SK-N-SH (cell line): ENCODE measurements at regions not wholly inside any gene's neighbourhood (a gene's known extent, or its start where the extent isn't known, plus 50 kb on each side); places are given as distances from the start of the nearest gene placed in this dataset.

ENCODE experiments used
- CTCF ChIA-PET: fragments of 300-600, 350-600 bp; formaldehyde crosslinking; extraction: SDS; loops from one replicate; lab custom pipeline; 2021; lab: Yijun Ruan, JAX
- POLR2A ChIA-PET: fragments of 350-600 bp; sonication (Branson Sonifier 250); formaldehyde crosslinking; extraction: SDS; loops from one replicate; lab custom pipeline; 2020; ENCODE audit warnings: antibody characterized with exemption, inconsistent platforms; lab: Yijun Ruan, JAX
- DNase-seq: peaks from one replicate; pipeline ENCODE4 v3.0.0; 2012
- H2AFZ ChIP-seq: fragments of 200-600 bp; sonication (generic); 2 replicates; pipeline ENCODE4 v1.8.1; 2016; ENCODE audit warnings: antibody characterized with exemption, mild to moderate bottlenecking, low read depth
- H3F3A ChIP-seq: fragments of 200-600 bp; sonication (generic); replicated peaks from 2 replicates; pipeline ENCODE3; 2016; ENCODE audit warnings: antibody characterized with exemption, mild to moderate bottlenecking; ENCODE audit not compliant: insufficient read depth
- H3K27ac ChIP-seq, 2 experiments: fragments of 200-500 bp in 1 of 2; fragments of 200-600 bp in 1 of 2; sonication (Bioruptor generic) in 1 of 2; sonication (generic), shearing (Covaris generic) in 1 of 2; 2 replicates each; pipeline versions ENCODE4 v1.5.1 to v1.6.1; 2014 to 2016; ENCODE audit warnings: low read depth in 2 of 2, inconsistent platforms in 1 of 2, low read length in 1 of 2, mild to moderate bottlenecking in 1 of 2, mixed read lengths in 1 of 2
- H3K27me3 ChIP-seq: fragments of 200-600 bp; sonication (generic), shearing (Covaris generic); 2 replicates; pipeline ENCODE4 v1.6.1; 2016; ENCODE audit warnings: mixed run types; ENCODE audit not compliant: insufficient read depth
- H3K36me3 ChIP-seq, 2 experiments: fragments of 200-500 bp in 1 of 2; fragments of 200-600 bp in 1 of 2; sonication (Bioruptor generic) in 1 of 2; sonication (generic) in 1 of 2; replicated peaks in 1 of 2; 2 replicates each; pipeline versions ENCODE3 to v1.5.1; 2014 to 2016; ENCODE audit warnings: low read length in 1 of 2, mild to moderate bottlenecking in 1 of 2; ENCODE audit not compliant: insufficient read depth in 2 of 2, control insufficient read depth in 1 of 2
- H3K4me1 ChIP-seq, 2 experiments: fragments of 200-500 bp in 1 of 2; fragments of 200-600 bp in 1 of 2; sonication (Bioruptor generic) in 1 of 2; sonication (generic), shearing (Covaris generic) in 1 of 2; 2 replicates each; pipeline versions ENCODE4 v1.5.1 to v1.6.1; 2014 to 2016; ENCODE audit warnings: low read depth in 1 of 2, low read length in 1 of 2, mixed run types in 1 of 2; ENCODE audit not compliant: insufficient read depth in 2 of 2, control insufficient read depth in 1 of 2
- H3K4me2 ChIP-seq: fragments of 200-600 bp; sonication (generic), shearing (Covaris generic); 2 replicates; pipeline ENCODE4 v1.6.1; 2017; ENCODE audit warnings: mixed run types
- H3K4me3 ChIP-seq, 2 experiments: fragments of 200-500 bp in 1 of 2; fragments of 200-600 bp in 1 of 2; sonication (Bioruptor generic) in 1 of 2; sonication (generic), shearing (Covaris generic) in 1 of 2; 2 replicates each; pipeline versions ENCODE4 v1.5.1 to v1.8.1; 2014 to 2016; ENCODE audit warnings: low read depth in 2 of 2, inconsistent platforms in 1 of 2, low read length in 1 of 2, mild to moderate bottlenecking in 1 of 2, mixed read lengths in 1 of 2, moderate library complexity in 1 of 2
- H3K79me2 ChIP-seq: fragments of 200-600 bp; sonication (generic); 2 replicates; pipeline ENCODE4 v1.8.1; 2017; ENCODE audit warnings: mild to moderate bottlenecking; ENCODE audit not compliant: insufficient read depth
- H3K9ac ChIP-seq: fragments of 200-600 bp; sonication (generic); 2 replicates; pipeline ENCODE4 v1.6.1; 2017; ENCODE audit warnings: mixed run types
- H3K9me2 ChIP-seq: fragments of 200-600 bp; sonication (generic); 2 replicates; pipeline ENCODE4 v1.6.1; 2017; ENCODE audit warnings: mixed run types
- H3K9me3 ChIP-seq: fragments of 200-600 bp; sonication (generic); 2 replicates; pipeline ENCODE4 v1.6.1; 2017; ENCODE audit warnings: mixed run types, mild to moderate bottlenecking, moderate library complexity
- H4K20me1 ChIP-seq: fragments of 200-600 bp; sonication (generic); 2 replicates; pipeline ENCODE4 v1.6.1; 2017; ENCODE audit warnings: mild to moderate bottlenecking, mixed run types; ENCODE audit not compliant: insufficient read depth
- CHD2 ChIP-seq: fragments of 150-350 bp; IDR thresholded peaks from 2 replicates; pipeline ENCODE4 v1.6.1; 2018; ENCODE audit warnings: low read length; ENCODE audit not compliant: partially characterized antibody
- CTCF ChIP-seq: fragments of 200-600 bp; sonication (generic); IDR thresholded peaks from 2 replicates; pipeline ENCODE4 v1.6.1; 2017; ENCODE audit warnings: antibody characterized with exemption, mild to moderate bottlenecking, moderate library complexity
- ELF1 ChIP-seq: IDR thresholded peaks from 2 replicates; pipeline ENCODE4 v1.4.0; 2012
- FOSL2 ChIP-seq: IDR thresholded peaks from 2 replicates; pipeline ENCODE4 v1.4.0; 2012; ENCODE audit warnings: low read depth, mild to moderate bottlenecking, moderate library complexity, borderline replicate concordance
- FOXJ3 ChIP-seq: sonication (generic); formaldehyde crosslinking; IDR thresholded peaks from 2 replicates; pipeline ENCODE4 v1.5.1; 2020; ENCODE audit warnings: mild to moderate bottlenecking, missing genetic modification reagents
- FOXM1 ChIP-seq: IDR thresholded peaks from 2 replicates; pipeline ENCODE4 v1.4.0; 2012; ENCODE audit warnings: low read depth, mild to moderate bottlenecking
- JUND ChIP-seq: IDR thresholded peaks from 2 replicates; pipeline ENCODE4 v1.4.0; 2012
- MEF2A ChIP-seq: IDR thresholded peaks from 2 replicates; pipeline ENCODE4 v1.4.0; 2012; ENCODE audit warnings: low read depth, borderline replicate concordance
- MXI1 ChIP-seq: IDR thresholded peaks from 2 replicates; pipeline ENCODE4 v1.6.1; 2012; ENCODE audit warnings: mild to moderate bottlenecking, low read depth, low read length, improper control_type of control experiment
- NFIC ChIP-seq: IDR thresholded peaks from 2 replicates; pipeline ENCODE4 v1.4.0; 2012; ENCODE audit warnings: borderline replicate concordance
- NRF1 ChIP-seq: IDR thresholded peaks from 2 replicates; pipeline ENCODE4 v1.6.1; 2012; ENCODE audit warnings: low read depth, mild to moderate bottlenecking, low read length
- PBX3 ChIP-seq: IDR thresholded peaks from 2 replicates; pipeline ENCODE4; 2012
- POLR2AphosphoS5 ChIP-seq: IDR thresholded peaks from 2 replicates; pipeline ENCODE4 v1.6.1; 2012; ENCODE audit warnings: low read depth, low read length
- RAD21 ChIP-seq: IDR thresholded peaks from 2 replicates; pipeline ENCODE4 v1.6.1; 2012; ENCODE audit warnings: mild to moderate bottlenecking, low read length
- RCOR1 ChIP-seq: fragments of 150-350 bp; IDR thresholded peaks from 2 replicates; pipeline ENCODE4 v1.6.1; 2017; ENCODE audit warnings: antibody characterized with exemption, low read length
- RXRA ChIP-seq: IDR thresholded peaks from 2 replicates; pipeline ENCODE4 v1.4.0; 2012; ENCODE audit warnings: low read depth, mild to moderate bottlenecking, borderline replicate concordance
- SMC3 ChIP-seq: IDR thresholded peaks from 2 replicates; pipeline ENCODE4 v1.6.1; 2012; ENCODE audit warnings: low read depth, low read length, improper control_type of control experiment
- TAF1 ChIP-seq: IDR thresholded peaks from 2 replicates; pipeline ENCODE4 v1.6.1; 2012; ENCODE audit warnings: low read depth, mild to moderate bottlenecking, low read length, moderate library complexity, borderline replicate concordance
- USF1 ChIP-seq: IDR thresholded peaks from 2 replicates; pipeline ENCODE4 v1.4.0; 2012; ENCODE audit warnings: low read depth, borderline replicate concordance
- YY1 ChIP-seq: IDR thresholded peaks from 2 replicates; pipeline ENCODE4 v1.4.0; 2012; ENCODE audit warnings: low read depth, mild to moderate bottlenecking
- ZBTB33 ChIP-seq: IDR thresholded peaks from 2 replicates; pipeline ENCODE4 v1.4.0; 2012; ENCODE audit warnings: low read depth, borderline replicate concordance
- WGBS: methylation state at CpG from one replicate; pipeline ENCODE4 v1.1.6; 2017; ENCODE audit warnings: low lambda C conversion rate; 5-methylcytosine and 5-hydroxymethylcytosine counted together

GRCh38 chr1:38780133-38780532 is 79.4 kb downstream of the RRAGC start:
- no peaks in the 10 kb centered on the region for H3K36me3 ChIP-seq
- H2AFZ ChIP-seq = no peak overlapping the region
- POLR2A ChIA-PET = no interaction called here
- H3K27me3 ChIP-seq = peaks cover 73% of the 10 kb centered on the region
- no peaks in the 10 kb centered on the region for H3F3A ChIP-seq
- CTCF ChIA-PET = no interaction called here
- H3K9me2 ChIP-seq = no peaks in the 10 kb centered on the region
- no peak overlapping the region for H3K4me2 ChIP-seq
- no peaks in the 10 kb centered on the region for H4K20me1 ChIP-seq
- no peaks in the 10 kb centered on the region for H3K9me3 ChIP-seq
- H3K9ac ChIP-seq = no peak overlapping the region
- 2% methylated on average over 4 of the region's 4 CpGs for WGBS
- peaks cover 0 to 5% of the 10 kb centered on the region in 2 experiments; a peak in 2 of 4 replicates for H3K4me1 ChIP-seq
- no peak overlapping the region for H3K27ac ChIP-seq
- no peak overlapping the region for H3K4me3 ChIP-seq
- no peak for DNase-seq
- H3K79me2 ChIP-seq = no peaks in the 10 kb centered on the region
- TF ChIP-seq YY1 = no peak
- TF ChIP-seq RXRA = no peak
- no peak for TF ChIP-seq ELF1
- no peak for TF ChIP-seq MEF2A
- no peak for TF ChIP-seq POLR2AphosphoS5
- no peak for TF ChIP-seq FOSL2
- no peak for TF ChIP-seq FOXJ3 (CRISPR knock-in tag)
- no peak for TF ChIP-seq NFIC
- TF ChIP-seq CHD2 = no peak
- TF ChIP-seq TAF1 = no peak
- no peak for TF ChIP-seq SMC3

- no peaks in the 10 kb centered on the region for H3F3A ChIP-seq
- no peak overlapping the region for H3K4me2 ChIP-seq
- peaks cover 67% of the 10 kb centered on the region for H3K27me3 ChIP-seq
- CTCF ChIA-PET = interaction anchor here (0.6 kb wide), 1 partner anchor 1310 kb away, joined by 3 read pairs; no protein-coding TSS in a partner anchor
- POLR2A ChIA-PET = no interaction called here
- TF ChIP-seq CHD2 = no peak
- TF ChIP-seq JUND = no peak
- TF ChIP-seq PBX3 = no peak
- TF ChIP-seq ZBTB33 = no peak
- TF ChIP-seq RXRA = no peak
- no peak for TF ChIP-seq FOXJ3 (CRISPR knock-in tag)
- TF ChIP-seq MEF2A = no peak
- TF ChIP-seq SMC3 = no peak
- TF ChIP-seq MXI1 = no peak
- no peak for TF ChIP-seq USF1
- no peak for TF ChIP-seq RCOR1
- no peak for TF ChIP-seq YY1
- no peak for TF ChIP-seq RAD21
- no peak for TF ChIP-seq FOXM1
- no peak for TF ChIP-seq CTCF
- TF ChIP-seq NRF1 = no peak
- no peak for TF ChIP-seq TAF1
- no peak for TF ChIP-seq ELF1
- no peak overlapping the region for H3K4me3 ChIP-seq
- H3K9me2 ChIP-seq = no peaks in the 10 kb centered on the region
- no peak overlapping the region for H3K9ac ChIP-seq
- H3K79me2 ChIP-seq = no peaks in the 10 kb centered on the region
- H3K9me3 ChIP-seq = no peaks in the 10 kb centered on the region
- WGBS = 6% methylated on average over 5 of the region's 5 CpGs
- H3K36me3 ChIP-seq = no peaks in the 10 kb centered on the region
- no peak overlapping the region for H2AFZ ChIP-seq
- H4K20me1 ChIP-seq = no peaks in the 10 kb centered on the region
- DNase-seq = no peak
- H3K27ac ChIP-seq = no peak overlapping the region
- H3K4me1 ChIP-seq = peaks cover 0 to 5% of the 10 kb centered on the region in 2 experiments; a peak in 2 of 4 replicates
Observed at GRCh38 chr1:38779491-38779890, 80.1 kb downstream of the RRAGC start.
